ENCODE measurements at regions not wholly inside any gene's neighbourhood (a gene's known extent, or its start where the extent isn't known, plus 50 kb on each side); places are given as distances from the start of the nearest gene placed in this dataset.
A peak's percentile ranks its signal among the peaks of the same experiment; 100 is the strongest.

DNA sequence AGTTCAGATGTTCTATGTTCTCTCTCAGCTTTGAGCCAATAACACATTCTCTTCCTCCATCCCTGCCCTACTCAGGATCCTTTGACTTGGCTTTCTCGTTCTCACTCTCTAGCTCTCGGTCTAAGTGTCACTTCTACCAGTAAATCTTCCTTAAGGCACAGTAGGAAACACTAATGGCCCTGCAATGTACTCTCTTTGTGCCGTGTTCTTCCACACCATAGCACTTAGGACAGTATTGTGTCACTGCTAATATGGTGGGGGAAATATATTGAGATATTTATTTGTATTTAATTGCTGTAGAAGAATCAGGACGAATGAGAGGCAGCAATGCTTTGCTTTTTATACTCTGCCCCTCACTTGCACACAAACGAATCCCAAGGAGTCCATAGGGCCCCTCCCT, 493.1 kb downstream of the SHISA9 start:
- Histone ChIP-seq H3K9me3 (ENCODE audit: insufficient read depth, low read length, severe bottlenecking) (no peaks in the 10 kb centered on the region), H3K36me3 (ENCODE audit: insufficient read depth, low read length) (no peaks in the 10 kb centered on the region)
- ATAC-seq (ENCODE audit: insufficient read depth, low read depth): no peak

DNA sequence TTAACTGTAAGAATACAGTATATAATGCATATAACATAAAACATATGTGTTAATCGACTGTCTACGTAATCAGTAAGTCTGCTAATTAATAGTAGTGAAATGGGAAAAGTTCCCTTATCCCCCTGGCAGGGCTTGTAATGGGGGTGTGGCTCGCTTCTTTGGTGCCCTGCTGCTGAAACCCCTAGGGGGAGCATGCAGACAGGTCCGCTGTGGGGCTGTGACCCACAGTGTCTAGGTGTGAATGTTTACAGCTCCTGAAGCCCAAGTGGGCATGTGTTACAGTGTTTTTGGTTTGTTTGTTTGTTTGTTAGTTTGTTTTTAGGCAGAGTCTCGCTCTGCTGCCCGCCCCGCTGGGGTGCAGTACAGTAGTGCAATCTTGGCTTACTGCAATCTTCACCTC, 495.7 kb downstream of the SHISA9 start:
- ATAC-seq (ENCODE audit: insufficient read depth, low read depth) (no peak), DNase-seq (no peak)
- no peaks in the 10 kb centered on the region for H4K20me1 ChIP-seq (ENCODE audit: insufficient read depth, low read length)
- no peaks in the 10 kb centered on the region for H3K79me2 ChIP-seq (ENCODE audit: insufficient read depth, low read length)
- TF ChIP-seq, protein P1, sequence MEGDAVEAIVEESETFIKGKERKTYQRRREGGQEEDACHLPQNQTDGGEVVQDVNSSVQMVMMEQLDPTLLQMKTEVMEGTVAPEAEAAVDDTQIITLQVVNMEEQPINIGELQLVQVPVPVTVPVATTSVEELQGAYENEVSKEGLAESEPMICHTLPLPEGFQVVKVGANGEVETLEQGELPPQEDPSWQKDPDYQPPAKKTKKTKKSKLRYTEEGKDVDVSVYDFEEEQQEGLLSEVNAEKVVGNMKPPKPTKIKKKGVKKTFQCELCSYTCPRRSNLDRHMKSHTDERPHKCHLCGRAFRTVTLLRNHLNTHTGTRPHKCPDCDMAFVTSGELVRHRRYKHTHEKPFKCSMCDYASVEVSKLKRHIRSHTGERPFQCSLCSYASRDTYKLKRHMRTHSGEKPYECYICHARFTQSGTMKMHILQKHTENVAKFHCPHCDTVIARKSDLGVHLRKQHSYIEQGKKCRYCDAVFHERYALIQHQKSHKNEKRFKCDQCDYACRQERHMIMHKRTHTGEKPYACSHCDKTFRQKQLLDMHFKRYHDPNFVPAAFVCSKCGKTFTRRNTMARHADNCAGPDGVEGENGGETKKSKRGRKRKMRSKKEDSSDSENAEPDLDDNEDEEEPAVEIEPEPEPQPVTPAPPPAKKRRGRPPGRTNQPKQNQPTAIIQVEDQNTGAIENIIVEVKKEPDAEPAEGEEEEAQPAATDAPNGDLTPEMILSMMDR (IDR thresholded peaks at IDR 0.05; ENCODE audit: borderline replicate concordance, extremely low read depth, low read length, poor library complexity, severe bottlenecking): peak; percentile 16
- TF ChIP-seq EZH2 (IDR thresholded peaks at IDR 0.05; ENCODE audit: borderline replicate concordance, low read depth, low read length, severe bottlenecking): no peak
- H3K9me3 ChIP-seq (ENCODE audit: insufficient read depth, low read length, severe bottlenecking): no peaks in the 10 kb centered on the region
- H3K4me1 ChIP-seq (ENCODE audit: insufficient read depth, low read length): no peaks in the 10 kb centered on the region
- no peak overlapping the region for H3K9ac ChIP-seq (ENCODE audit: low read depth, low read length)
- H3K36me3 ChIP-seq (ENCODE audit: insufficient read depth, low read length): no peaks in the 10 kb centered on the region
- peaks cover 2% of the 10 kb centered on the region for H3K27me3 ChIP-seq (ENCODE audit: insufficient read depth, low read length, poor library complexity)
- H3K27ac ChIP-seq (ENCODE audit: low read length): no peak overlapping the region
- H2AFZ ChIP-seq (ENCODE audit: low read depth, low read length): no peak overlapping the region
- no peak overlapping the region for H3K4me2 ChIP-seq (ENCODE audit: insufficient read depth, low read length)
- no peak overlapping the region for H3K4me3 ChIP-seq (ENCODE audit: low read depth in 1 of 2, low read length in 2 of 2)

More for the DNA sequence above, 493.1 kb downstream of the SHISA9 start:
- TF ChIP-seq, protein P1 (IDR thresholded peaks at IDR 0.05; ENCODE audit: borderline replicate concordance, extremely low read depth, low read length, poor library complexity, severe bottlenecking): no peak
- Histone ChIP-seq H3K4me2 (ENCODE audit: insufficient read depth, low read length) (no peak overlapping the region), H3K79me2 (ENCODE audit: insufficient read depth, low read length) (no peaks in the 10 kb centered on the region), H3K4me1 (ENCODE audit: insufficient read depth, low read length) (no peaks in the 10 kb centered on the region), H4K20me1 (ENCODE audit: insufficient read depth, low read length) (no peaks in the 10 kb centered on the region), H3K9ac (ENCODE audit: low read depth, low read length) (no peak overlapping the region), H3K27ac (ENCODE audit: low read length) (no peak overlapping the region), H3K4me3 (ENCODE audit: low read depth in 1 of 2, low read length in 2 of 2) (no peak overlapping the region), H3K27me3 (ENCODE audit: insufficient read depth, low read length, poor library complexity) (peaks cover 2% of the 10 kb centered on the region), H2AFZ (ENCODE audit: low read depth, low read length) (no peak overlapping the region)
- DNase-seq: no peak

DNA sequence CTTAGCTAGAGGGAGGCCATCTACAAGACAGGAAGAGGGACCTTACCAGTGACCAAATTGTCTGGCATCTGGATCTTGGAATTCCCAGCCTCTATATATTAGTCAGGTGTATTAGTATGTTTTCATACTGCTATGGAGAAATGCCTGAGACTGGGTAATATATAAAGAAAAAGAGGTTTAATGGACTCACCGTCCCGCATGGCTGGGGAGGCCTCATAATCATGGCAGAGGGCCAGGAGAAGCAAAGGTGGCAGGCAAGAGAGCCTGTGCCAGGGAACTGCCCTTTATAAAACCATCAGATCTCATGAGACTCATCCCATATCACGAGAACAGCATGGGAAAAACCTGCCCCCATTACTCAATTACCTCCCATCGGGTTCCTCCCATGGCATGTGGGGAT, 500.2 kb downstream of the SHISA9 start:
- DNase-seq (no peak), ATAC-seq (ENCODE audit: insufficient read depth, low read depth) (no peak)
- no peak overlapping the region for H3K4me3 ChIP-seq (ENCODE audit: low read depth in 1 of 2, low read length in 2 of 2)
- H4K20me1 ChIP-seq (ENCODE audit: insufficient read depth, low read length): no peaks in the 10 kb centered on the region
- H3K4me1 ChIP-seq (ENCODE audit: insufficient read depth, low read length): no peaks in the 10 kb centered on the region
- TF ChIP-seq, protein P1 (IDR thresholded peaks at IDR 0.05; ENCODE audit: borderline replicate concordance, extremely low read depth, low read length, poor library complexity, severe bottlenecking): no peak
- TF ChIP-seq EZH2 (IDR thresholded peaks at IDR 0.05; ENCODE audit: borderline replicate concordance, low read depth, low read length, severe bottlenecking): no peak
- no peak overlapping the region for H3K27ac ChIP-seq (ENCODE audit: low read length)
- no peaks in the 10 kb centered on the region for H3K9me3 ChIP-seq (ENCODE audit: insufficient read depth, low read length, severe bottlenecking)
- H3K4me2 ChIP-seq (ENCODE audit: insufficient read depth, low read length): no peak overlapping the region
- H3K79me2 ChIP-seq (ENCODE audit: insufficient read depth, low read length): no peaks in the 10 kb centered on the region
- H2AFZ ChIP-seq (ENCODE audit: low read depth, low read length): no peak overlapping the region
- no peaks in the 10 kb centered on the region for H3K36me3 ChIP-seq (ENCODE audit: insufficient read depth, low read length)
- H3K9ac ChIP-seq (ENCODE audit: low read depth, low read length): no peak overlapping the region
- no peaks in the 10 kb centered on the region for H3K27me3 ChIP-seq (ENCODE audit: insufficient read depth, low read length, poor library complexity)

DNA sequence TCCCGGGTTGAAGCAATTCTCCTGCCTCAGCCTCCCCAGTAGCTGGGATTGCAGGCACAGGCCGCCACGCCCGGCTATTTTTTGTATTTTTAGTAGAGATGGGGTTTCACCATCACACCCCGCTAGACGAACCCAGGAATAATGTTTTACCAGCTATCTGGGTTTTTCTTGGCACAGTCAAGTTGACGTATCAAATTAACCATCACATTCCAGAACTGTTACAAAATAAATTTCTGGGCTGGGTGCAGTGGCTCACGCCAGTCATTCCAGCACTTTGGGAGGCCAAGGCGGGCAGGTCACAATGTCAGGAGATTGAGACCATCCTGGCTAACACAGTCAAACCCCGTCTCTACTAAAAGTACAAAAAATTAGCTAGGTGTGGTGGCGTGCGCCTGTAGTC, 501.2 kb downstream of the SHISA9 start:
- TF ChIP-seq EZH2 (IDR thresholded peaks at IDR 0.05; ENCODE audit: borderline replicate concordance, low read depth, low read length, severe bottlenecking): no peak
- TF ChIP-seq, protein P1 (IDR thresholded peaks at IDR 0.05; ENCODE audit: borderline replicate concordance, extremely low read depth, low read length, poor library complexity, severe bottlenecking): no peak
- no peak for ATAC-seq (ENCODE audit: insufficient read depth, low read depth)

More for the DNA sequence above, 501.2 kb downstream of the SHISA9 start:
- H3K79me2 ChIP-seq (ENCODE audit: insufficient read depth, low read length): no peaks in the 10 kb centered on the region
- H3K9me3 ChIP-seq (ENCODE audit: insufficient read depth, low read length, severe bottlenecking): no peaks in the 10 kb centered on the region
- H2AFZ ChIP-seq (ENCODE audit: low read depth, low read length): no peak overlapping the region
- H4K20me1 ChIP-seq (ENCODE audit: insufficient read depth, low read length): no peaks in the 10 kb centered on the region
- H3K4me2 ChIP-seq (ENCODE audit: insufficient read depth, low read length): no peak overlapping the region
- no peak overlapping the region for H3K9ac ChIP-seq (ENCODE audit: low read depth, low read length)
- H3K27ac ChIP-seq (ENCODE audit: low read length): no peak overlapping the region
- H3K27me3 ChIP-seq (ENCODE audit: insufficient read depth, low read length, poor library complexity): no peaks in the 10 kb centered on the region
- DNase-seq: no peak
- H3K4me1 ChIP-seq (ENCODE audit: insufficient read depth, low read length): no peaks in the 10 kb centered on the region
- H3K4me3 ChIP-seq (ENCODE audit: low read depth in 1 of 2, low read length in 2 of 2): no peak overlapping the region
- no peaks in the 10 kb centered on the region for H3K36me3 ChIP-seq (ENCODE audit: insufficient read depth, low read length)
